GM19025 (cell line): ENCODE measurements at regions not wholly inside any gene's neighbourhood (a gene's known extent, or its start where the extent isn't known, plus 50 kb on each side); places are given as distances from the start of the nearest gene placed in this dataset.
"Not testable (repeated sequence)": the region's sequence is repeated elsewhere in the genome, so short reads cannot be mapped to it uniquely, and the experiment has no call there.

ENCODE experiments used
- ATAC-seq: cut with Tn5 transposase; IDR thresholded peaks from one replicate; pipeline ENCODE4 v1.9.1; 2021; ENCODE audit warnings: mild to moderate bottlenecking, low read depth, moderate library complexity; ENCODE audit not compliant: unreplicated experiment

DNA sequence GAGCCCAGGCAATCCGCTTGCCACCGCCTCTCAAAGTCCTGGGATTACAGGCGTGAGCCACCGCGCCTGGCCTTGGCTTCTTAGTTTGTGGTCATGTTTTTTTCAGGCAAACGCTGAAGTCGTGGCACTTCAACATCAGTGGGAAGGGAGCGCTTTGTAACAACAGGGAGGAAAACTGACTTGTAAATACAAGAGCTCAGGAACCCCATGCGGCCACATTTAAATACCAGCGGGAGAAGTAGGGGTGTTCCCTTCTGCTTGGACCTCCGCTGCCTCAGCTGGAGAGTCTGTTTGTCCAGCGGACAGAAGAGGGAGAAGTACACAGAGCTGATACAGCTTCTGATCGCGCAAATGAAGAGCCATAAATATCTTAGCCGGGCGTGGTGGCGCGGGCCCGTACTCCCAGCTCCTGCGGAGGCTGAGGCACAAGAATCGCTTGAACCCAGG is 108.7 kb upstream of the KMT2C start:
- ATAC-seq: no peak

DNA sequence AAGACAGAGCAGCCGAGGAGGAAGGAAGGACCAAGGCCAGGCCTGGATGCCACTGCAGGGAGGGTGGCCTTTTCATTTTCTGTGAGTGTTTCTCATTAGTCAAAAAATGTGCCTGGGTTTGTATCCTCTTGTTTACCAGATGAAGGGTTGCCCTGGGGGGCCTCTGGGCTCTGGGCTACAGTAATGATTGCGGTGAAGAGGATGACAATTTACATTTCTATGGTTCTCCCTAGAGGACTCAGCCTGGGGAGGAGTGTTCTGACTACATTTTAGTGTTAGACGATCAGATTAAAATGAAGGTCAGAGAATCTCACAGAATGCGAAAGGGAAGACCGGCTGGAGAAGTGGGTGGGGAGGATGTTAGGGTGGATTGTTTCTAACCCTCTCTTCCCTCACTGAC is 108.0 kb upstream of the KMT2C start:
- no peak for ATAC-seq

DNA sequence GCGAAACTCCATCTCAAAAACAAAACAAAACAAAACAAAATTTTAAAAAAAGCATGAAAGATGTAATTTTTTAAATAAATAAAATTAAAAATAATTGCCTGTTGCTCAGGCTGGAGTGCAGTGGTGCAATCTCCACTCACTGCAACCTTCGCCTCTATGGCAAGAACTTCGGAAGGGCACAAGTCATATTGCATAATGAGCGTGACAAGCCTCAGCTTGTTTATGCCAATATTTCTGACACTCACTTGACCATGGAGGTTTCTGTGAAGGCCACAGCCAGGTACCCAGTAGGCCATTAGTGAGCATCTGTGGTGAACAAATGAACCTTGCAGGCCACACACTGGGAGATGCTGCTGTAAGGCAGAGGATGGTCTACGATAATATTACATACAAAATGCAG is 106.1 kb upstream of the KMT2C start:
- ATAC-seq: no peak

DNA sequence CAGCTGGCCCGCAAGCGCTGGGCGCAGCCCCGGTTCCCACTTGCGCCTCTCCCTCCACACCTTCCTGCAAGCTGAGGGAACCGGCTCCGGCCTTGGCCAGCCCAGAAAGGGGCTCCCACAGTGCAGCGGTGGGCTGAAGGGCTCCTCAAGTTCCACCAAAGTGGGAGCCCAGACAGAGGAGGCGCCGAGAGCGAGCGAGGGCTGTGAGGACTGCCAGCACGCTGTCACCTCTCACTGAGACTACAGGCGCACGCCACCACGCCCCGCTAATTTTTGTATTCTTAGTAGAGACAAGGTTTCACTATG is 103.3 kb upstream of the KMT2C start:
- not testable (repeated sequence) for ATAC-seq

DNA sequence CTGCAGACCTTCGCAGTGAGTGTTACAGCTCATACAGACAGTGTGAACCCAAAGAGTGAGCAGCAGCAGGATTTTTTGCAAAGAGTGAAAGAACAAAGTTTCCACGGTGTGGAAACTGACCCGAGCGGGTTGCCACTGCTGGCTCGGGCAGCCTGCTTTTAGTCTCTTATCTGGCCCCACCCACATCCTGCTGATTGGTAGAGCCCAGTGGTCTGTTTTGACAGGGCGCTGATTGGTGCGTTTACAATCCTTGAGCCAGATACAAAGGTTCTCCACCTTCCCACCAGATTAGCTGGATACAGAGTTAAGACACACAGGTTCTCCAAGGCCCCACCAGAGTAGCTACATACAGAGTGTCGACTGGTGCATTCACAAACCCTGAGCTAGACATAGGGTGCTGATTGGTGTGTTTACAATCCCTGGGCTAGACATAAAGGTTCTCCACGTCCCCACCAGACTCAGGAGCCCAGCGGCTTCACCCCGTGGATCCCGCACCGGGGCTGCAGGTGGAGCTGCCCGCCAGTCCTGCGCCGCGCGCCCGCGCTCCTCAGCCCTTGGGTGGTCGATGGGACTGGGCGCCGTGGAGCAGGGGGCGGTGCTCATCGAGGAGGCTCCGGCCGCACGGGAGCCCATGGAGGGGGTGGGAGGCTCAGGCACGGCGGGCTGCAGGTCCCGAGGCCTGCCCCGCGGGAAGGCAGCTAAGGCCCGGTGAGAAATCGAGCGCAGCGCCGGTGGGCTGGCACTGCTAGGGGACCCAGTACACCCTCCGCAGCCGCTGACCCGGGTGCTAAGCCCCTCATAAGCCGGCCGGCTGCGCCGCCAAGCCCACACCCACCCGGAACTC is 102.8 kb upstream of the KMT2C start:
- ATAC-seq: not testable (repeated sequence)

DNA sequence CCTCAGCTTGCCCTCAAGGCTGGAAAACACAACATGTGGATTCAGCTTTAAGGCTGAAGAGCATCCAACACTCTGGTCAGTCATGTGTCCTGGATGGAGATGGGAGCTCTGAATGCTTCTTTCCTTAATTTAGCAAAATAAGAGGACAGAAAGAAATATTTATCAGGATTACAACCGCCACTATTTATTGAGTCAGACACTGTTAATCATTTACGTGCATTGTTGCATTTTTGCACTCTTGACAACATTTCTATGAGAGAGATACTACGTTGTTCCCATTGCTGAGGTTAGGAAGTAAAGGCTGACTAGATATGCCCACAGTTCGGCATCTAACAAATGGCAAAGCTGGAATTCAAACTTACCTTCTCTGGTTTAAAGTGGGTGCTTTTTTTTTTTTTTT is 101.8 kb upstream of the KMT2C start:
- ATAC-seq: no peak

DNA sequence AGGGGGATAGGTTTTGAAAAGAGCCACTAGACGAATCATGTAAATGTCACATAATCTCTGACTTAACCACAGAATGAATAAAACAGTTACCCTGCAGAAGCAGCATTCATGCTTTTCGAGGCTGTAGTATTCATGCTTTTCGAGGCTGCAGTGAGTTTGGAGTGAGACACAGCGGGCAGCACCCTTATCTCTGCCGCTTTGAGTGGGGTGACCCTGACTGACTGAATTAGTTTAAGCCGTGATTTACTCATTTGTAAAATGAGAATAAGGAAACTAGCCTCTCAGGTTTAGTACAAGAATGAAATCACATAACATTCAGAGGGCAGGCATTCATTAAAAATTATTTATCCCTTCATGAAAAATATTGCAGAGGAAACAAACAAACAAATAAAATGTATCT is 92.8 kb upstream of the KMT2C start:
- no peak for ATAC-seq

DNA sequence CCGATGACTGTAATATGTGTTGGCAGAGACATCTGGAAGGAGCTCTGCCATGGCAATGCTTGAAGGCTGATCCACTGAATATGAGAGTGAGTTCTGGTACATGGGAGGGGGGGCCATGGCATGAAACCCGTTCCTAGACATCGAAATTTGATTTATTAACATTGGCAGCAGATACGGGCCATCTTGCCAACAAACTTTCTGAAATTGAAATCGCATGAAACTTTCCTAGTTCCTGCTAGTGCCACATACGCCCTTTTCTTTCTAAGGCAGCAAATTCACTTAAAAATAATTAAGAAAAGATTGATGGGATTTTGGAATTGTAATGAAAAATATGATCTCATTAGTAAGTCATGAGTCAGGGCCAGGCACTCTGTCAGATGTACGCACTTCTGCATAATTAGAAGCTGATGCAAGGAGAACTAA is 91.8 kb upstream of the KMT2C start:
- ATAC-seq: no peak

DNA sequence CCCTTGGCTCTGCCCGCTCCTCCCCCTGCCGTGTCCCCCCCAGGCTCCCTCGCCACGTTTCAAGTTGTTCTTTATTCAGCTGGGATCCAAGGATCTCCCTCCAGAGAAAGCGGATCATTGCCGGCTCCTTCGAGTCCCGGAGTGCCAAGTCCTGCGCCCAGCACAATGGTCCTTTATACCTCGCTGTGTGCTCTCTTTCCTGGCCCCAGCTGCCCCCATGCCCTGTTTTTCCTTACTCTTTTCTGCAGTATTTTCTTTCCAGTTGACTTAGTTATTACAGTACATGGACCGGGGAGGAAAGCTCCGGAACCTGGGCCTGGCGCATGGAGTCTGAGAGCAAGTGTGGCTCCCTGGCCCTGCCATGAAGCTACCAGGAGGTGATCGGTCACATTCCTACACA is 88.1 kb upstream of the KMT2C start:
- ATAC-seq: no peak

DNA sequence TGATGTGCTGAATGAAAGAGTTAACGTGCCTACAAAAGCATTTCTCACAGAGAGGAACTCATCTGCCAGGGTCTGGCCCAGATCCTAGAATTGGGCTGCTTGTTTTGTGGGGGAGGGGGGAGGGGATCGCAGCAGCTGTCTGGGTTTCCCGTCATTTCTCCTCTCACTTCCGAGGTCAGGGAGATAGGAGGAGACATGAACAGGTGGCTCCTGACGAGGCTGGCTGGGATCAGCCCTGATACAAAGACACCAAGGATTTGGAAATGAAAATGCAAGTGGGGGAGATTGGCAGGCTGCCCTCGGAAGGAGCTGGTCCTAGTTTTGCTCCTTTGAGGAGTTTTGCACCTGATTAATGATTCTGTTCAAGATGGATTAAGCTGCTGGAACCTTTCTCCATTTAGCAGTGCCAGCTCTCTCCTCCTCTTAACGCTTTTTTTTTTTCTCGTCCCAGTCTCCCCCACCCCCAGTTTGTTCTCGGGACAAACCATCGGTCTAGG is 86.8 kb upstream of the KMT2C start:
- no peak for ATAC-seq

DNA sequence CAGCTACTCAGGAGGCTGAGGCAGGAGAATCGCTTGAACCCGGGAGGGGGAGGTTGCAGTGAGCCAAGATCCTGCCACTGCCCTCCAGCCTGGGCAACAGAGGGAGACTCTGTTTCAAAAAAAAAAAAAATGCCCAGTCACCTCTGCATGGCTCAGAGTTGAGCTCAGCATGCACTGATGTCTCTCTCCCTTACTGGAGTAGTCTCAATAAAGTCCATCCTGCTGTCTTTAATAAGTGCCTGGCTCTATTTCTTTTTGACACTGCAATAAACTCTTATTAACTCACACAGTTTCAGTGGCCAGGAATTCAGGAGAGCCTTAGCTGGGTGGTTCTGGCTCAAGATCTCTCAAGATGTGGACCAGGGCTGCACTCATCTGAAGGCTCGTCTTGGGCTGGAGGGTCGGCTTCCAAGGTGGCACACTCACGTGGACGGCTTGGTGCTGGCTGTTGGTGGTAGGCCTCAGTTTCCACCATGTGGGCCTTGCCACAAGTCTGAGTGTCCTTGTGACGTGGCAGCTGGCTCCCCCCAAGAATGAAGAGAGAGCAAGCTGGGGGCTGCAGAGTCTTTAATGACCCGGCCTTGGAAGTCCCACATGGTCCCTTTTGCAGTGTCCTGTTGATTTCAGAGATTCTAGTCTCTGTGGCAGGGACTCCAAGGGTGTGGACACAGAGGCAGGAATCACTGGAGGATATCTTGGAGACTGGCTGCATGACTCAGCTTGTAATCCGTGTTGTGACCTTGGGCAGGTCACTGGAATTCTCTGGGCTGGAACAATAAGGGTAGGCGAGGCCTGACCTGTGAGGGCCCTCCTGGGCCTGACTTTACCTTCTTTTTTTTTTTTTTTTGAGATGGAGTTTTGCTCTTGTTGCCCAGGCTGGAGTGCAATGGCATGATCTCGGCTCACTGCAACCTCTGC is 85.9 kb upstream of the KMT2C start:
- no peak for ATAC-seq

DNA sequence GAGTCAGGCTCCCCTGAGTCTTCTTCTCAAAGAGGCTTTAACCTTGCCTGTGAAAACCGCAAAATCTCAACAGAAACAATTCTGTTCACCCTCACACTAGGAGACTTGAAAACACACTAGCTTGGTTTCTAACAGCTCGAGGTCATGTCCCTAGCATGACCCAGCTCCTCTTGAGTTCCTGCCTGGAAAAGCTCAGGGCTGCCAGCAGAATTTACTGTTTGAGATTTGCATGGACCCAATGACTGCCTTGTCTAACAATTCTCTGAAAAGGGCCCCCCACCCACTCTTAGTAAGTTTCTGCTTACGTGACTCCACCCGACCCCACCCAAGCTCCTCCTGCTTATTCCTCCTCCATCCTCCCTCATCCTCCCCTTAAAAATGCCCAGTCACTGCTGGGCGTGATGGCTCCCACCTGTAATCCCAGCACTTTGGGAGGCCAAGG is 85.1 kb upstream of the KMT2C start:
- no peak for ATAC-seq

DNA sequence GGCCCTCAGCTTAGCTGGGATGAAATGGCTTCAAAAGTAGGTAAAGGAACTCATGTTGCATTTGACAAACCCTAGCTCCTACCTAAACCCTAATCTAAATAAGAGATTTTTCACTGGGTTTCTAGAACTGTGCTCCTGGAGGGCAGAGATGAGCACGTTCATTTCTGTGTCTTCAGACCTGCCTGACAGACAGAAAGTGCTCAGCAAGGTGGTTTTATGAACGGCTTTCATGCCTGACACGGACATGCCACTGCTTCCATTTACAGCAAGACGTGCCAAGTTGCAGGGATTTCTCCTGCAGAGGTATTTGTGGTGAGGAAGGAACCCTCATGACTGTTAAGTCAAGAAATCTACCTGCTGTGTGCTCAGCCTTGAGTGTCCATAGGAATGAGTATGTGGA is 83.5 kb upstream of the KMT2C start:
- ATAC-seq: no peak

DNA sequence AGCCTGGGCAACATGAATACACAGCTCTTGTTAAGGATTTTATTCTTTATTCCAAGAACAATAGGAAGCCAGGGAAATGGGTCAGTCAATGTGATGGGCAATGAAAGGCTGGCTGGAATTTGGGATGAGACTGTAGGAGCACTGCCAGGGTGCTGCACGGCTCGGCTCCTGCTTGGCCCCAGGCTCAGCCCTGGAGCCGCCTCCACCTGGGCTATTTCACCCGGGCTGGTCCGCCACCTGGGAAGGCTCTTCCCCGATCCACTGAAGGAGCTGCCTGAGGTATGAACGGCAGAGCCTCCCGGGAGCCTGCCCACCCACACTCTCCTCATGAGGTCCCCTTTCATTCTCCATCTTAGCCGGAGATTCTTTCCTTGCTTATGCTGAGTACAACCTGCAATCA is 80.4 kb upstream of the KMT2C start:
- ATAC-seq: no peak

DNA sequence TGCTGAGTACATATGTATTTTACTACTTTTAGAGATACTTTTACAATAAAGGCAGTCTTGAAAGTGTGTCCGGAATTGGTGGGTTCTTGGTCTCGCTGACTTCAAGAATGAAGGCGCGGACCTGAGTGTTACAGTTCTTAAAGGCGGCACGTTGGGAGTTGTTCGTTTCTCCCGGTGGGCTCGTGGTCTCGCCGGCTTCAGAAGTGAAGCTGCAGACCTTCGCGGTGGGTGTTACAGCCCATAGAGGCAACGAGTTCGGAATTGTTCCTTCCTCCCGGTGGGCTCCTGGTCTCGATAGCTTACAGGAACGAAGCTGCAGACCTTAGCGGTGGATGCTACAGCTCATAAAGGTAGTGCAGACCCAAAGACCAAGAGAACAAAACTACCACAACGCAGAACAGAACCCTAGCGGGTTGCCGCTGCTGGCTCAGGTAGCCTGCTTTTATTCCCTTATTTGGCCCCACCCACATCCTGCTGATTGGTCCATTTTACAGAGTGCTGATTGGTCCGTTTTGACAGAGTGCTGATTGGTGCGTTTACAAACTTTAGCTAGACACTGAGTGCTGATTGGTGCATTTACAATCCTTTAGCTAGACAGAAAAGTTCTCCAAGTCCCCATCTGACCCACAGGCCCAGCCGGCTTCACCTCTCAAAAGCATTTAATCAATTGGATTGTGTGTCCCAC is 79.6 kb upstream of the KMT2C start:
- ATAC-seq: not testable (repeated sequence)

DNA sequence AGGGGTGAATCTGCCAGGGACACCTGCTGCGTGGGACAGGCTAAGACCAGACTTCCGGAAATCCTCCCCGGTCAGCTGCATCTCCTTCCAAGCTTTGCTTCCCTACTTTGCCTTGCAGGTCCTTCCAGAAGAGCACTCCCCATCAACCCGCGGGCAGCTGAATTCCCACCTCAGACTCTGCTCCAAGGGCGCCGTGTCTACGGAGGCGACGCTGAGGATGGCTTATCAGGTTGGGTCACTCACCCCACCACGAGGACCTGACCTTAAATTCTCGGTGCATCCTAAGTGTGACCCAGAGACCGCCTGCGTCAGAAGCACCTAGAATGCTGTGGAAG is 78.9 kb upstream of the KMT2C start:
- ATAC-seq: no peak

DNA sequence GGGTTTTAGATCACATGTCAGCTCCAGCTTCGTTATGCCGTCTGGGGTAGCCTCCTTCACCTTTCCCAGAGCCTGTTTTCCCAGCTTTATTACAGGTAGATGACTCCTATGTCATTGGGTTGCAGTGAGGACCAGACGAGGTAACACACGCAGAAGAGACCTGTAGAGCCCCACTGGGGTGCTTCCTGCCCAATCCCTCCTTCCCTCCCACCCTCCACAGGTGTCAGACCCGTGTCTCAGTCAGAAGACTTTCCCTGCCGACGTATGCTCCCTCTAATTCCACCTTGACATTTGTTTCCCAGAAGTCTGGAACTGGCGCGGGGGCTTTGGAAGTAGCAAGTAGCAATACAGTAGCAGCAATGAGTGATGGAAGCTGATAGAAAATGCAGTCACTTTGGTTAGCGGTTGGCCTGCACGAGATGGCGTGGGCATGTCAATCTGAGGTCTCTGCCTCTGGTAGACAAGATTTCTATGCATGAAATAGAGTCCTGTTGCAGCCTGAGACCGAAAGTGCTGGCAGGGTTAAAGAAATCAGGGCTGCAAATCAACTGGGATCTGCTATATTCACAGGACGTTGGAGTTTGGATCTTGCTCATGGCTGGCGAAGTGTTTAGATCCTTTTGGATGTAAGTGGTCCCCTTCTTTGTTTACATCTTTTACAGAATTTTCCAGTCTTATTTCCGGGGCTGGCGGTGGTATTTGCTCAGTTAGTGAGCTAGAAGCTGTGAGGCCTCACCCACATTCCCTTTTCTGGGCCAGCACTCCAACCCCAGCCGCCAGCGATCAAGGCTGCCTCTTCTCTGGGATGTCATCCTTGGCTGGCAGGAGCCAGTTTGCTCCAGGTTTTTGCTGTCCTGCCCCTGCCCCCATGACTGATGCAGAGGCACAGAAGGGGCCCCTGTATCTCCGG is 78.3 kb upstream of the KMT2C start:
- no peak for ATAC-seq

DNA sequence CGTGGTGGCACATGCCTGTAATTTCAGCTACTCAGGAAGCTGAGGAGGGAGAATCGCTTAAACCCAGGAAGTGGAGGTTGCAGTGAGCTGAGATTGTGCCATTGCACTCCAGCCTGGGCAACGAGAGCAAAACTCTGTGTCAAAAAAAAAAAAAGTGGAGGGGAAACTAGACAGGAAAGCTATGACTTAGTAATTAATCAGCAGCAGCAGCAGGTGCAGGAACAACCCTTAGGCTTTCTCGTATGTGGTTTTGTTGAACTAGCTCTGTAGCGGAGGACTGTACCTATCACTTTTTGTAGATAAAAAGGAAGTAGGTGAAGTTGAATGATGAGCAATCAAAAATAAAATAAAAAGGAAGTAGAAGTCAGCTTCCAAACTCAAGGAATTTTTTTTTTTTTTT is 76.9 kb upstream of the KMT2C start:
- ATAC-seq: no peak

DNA sequence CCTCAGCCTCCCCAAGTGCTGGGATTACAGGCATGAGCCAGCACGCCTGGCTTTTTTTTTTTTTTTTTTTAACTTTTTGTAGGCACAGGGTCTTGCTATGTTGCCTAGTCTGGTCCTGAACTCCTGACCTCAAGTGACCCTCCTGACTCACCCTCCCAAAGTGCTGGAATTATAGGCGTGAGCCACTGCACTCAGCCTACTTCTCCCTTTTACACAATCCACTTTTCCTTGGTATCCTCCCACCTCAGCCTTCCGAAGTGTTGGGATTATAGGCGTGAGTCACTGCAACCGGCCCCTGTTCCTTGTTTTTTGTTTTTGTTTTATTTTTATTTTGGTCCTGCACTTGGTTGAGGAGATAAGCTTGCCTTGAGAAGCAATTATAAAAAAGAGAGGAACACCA is 75.9 kb upstream of the KMT2C start:
- no peak for ATAC-seq

DNA sequence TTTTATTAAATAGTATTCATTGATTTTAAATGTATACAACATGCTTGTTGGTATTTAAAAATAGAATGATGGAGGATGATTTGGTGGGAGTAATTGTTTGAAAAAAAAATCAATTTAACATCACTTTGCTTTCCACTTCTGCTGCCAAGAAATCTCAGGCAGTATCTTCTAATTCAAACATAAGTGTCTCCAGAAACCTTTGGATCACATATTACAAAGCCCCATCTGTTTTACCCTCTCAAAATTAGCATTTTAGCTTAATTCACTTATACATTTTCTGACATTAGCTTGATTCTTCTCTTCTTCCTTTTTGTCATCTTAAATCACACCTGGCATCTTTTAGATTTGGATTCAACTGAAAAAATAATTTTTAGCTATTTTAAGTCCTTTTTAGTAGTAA is 72.9 kb upstream of the KMT2C start:
- ATAC-seq: no peak
